HG02642 (cell line): ENCODE measurements at regions not wholly inside any gene's neighbourhood (a gene's known extent, or its start where the extent isn't known, plus 50 kb on each side); places are given as distances from the start of the nearest gene placed in this dataset.

Source experiments
- ATAC-seq: cut with Tn5 transposase; IDR thresholded peaks from one replicate; pipeline ENCODE4 v1.9.1; 2021; ENCODE audit warnings: mild to moderate bottlenecking; ENCODE audit not compliant: unreplicated experiment, poor library complexity

DNA sequence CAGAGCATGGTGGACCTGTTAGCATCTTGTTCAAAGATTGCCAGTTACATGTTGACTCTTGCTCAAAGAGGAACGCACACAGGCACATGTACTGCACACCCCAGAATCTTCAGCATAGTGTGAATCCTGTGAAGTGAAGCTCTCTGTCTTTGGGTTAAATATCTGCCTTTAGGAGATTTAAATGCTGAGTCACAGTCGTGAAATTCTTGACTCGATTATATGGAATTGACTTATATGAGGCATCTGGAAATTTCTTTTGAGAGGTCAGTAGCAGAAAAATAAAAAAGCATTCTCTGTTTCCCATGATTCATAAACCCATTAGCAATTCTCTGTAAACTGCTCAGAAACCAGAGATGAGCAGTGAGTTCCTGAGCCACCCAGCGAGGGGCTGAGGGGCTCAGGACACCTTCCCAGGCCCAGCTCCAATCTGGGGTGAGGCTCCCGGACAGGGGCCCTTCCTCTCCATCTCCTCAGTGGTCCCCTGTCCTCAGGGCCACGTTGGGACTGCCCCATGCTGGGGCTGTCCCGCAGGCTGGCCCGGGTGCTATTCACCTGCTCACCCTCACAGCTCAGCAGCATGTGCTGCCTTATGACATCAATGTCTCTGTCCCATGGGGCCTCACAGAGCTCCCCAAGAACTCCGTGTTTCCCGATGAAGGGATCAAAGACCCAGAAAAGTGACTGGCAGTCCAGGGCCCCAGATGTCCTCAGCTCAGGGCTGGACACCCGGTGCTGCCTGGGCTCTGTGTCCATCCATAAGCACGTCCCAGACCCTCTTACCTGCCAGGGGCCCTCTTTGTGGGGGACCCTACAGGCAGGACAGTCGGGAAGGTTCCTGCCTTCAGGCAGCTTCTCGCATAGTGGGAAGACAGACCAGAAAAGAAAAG is 50.0 kb upstream of the INSIG1 start:
- ATAC-seq, result no peak
